ACHN (cell line): ENCODE measurements at regions not wholly inside any gene's neighbourhood (a gene's known extent, or its start where the extent isn't known, plus 50 kb on each side); places are given as distances from the start of the nearest gene placed in this dataset.

Experiments
- DNase-seq: peaks from one replicate; pipeline ENCODE4 v3.0.0-alpha.2; 2015
- in situ Hi-C: cut with HindIII; loops from 2 replicates; pipeline ENCODE4 v1.10.0; 2017; ENCODE audit warnings: low sequenced_read_pairs, low pct_ligation_motif_present, low pct_unique_long_range_greater_than_20kb

- in situ Hi-C loops, result no loop called here
These were observed 394.0 kb upstream of the KLF4 start for GRCh38 chr9:107883496-107884124.

GRCh38 chr9:107881626-107882300, 392.2 kb upstream of the KLF4 start:
- DNase-seq, result no peak
- in situ Hi-C loops, result no loop called here

More at GRCh38 chr9:107883496-107884124, 394.0 kb upstream of the KLF4 start:
- no peak for DNase-seq

GRCh38 chr9:107878462-107878861, 388.9 kb upstream of the KLF4 start:
- no peak for DNase-seq
- in situ Hi-C loops, result no loop called here

GRCh38 chr9:107875571-107875980, 386.0 kb upstream of the KLF4 start:
- in situ Hi-C loops, result no loop called here
- DNase-seq, result no peak

- no peak for DNase-seq
- in situ Hi-C loops, result no loop called here
These were observed 385.2 kb upstream of the KLF4 start for GRCh38 chr9:107874591-107875369.

GRCh38 chr9:107874137-107874536, 384.6 kb upstream of the KLF4 start:
- in situ Hi-C loops, result no loop called here
- DNase-seq, result no peak

GRCh38 chr9:107872457-107873192, 383.1 kb upstream of the KLF4 start:
- no peak for DNase-seq
- in situ Hi-C loops, result no loop called here

- in situ Hi-C loops, result no loop called here
These were observed 381.5 kb upstream of the KLF4 start for GRCh38 chr9:107870927-107871680.

GRCh38 chr9:107870221-107870620, 380.7 kb upstream of the KLF4 start:
- in situ Hi-C loops, result no loop called here
- no peak for DNase-seq

More at GRCh38 chr9:107870927-107871680, 381.5 kb upstream of the KLF4 start:
- DNase-seq, result no peak

GRCh38 chr9:107869111-107869510, 379.5 kb upstream of the KLF4 start:
- in situ Hi-C loops, result no loop called here
- DNase-seq, result no peak

GRCh38 chr9:107868186-107868585, 378.6 kb upstream of the KLF4 start:
- DNase-seq, result no peak
- in situ Hi-C loops, result no loop called here

- in situ Hi-C loops, result no loop called here
These were observed 378.2 kb upstream of the KLF4 start for GRCh38 chr9:107867738-107868137.

GRCh38 chr9:107866711-107867311, 377.2 kb upstream of the KLF4 start:
- in situ Hi-C loops, result no loop called here
- peak; percentile 10 for DNase-seq

More at GRCh38 chr9:107867738-107868137, 378.2 kb upstream of the KLF4 start:
- no peak for DNase-seq

- DNase-seq, result no peak
- in situ Hi-C loops, result no loop called here
These were observed 373.8 kb upstream of the KLF4 start for GRCh38 chr9:107863396-107863795.

GRCh38 chr9:107862881-107863280, 373.3 kb upstream of the KLF4 start:
- in situ Hi-C loops, result no loop called here
- DNase-seq, result no peak

GRCh38 chr9:107862323-107862722, 372.8 kb upstream of the KLF4 start:
- no peak for DNase-seq
- in situ Hi-C loops, result no loop called here

GRCh38 chr9:107861075-107861474, 371.5 kb upstream of the KLF4 start:
- no peak for DNase-seq
- in situ Hi-C loops, result no loop called here

- DNase-seq, result no peak
- in situ Hi-C loops, result no loop called here
These were observed 368.7 kb upstream of the KLF4 start for GRCh38 chr9:107858260-107858659.
